Neural cell (in vitro differentiated cells): ENCODE measurements at regions not wholly inside any gene's neighbourhood (a gene's known extent, or its start where the extent isn't known, plus 50 kb on each side); places are given as distances from the start of the nearest gene placed in this dataset.

ENCODE experiments used
- H2AFZ ChIP-seq: fragments of 200-600, 300-800 bp; sonication (generic), shearing (Covaris generic); 2 replicates; pipeline ENCODE4 v1.6.0; 2014; ENCODE audit warnings: low read depth, mild to moderate bottlenecking, antibody characterized with exemption, low read length, moderate library complexity
- H3F3A ChIP-seq: fragments of 200-600 bp; shearing (Covaris generic); 2 replicates; pipeline ENCODE4 v1.6.1; 2016; ENCODE audit warnings: mild to moderate bottlenecking, moderate library complexity, mixed read lengths, antibody characterized with exemption, low read length; ENCODE audit not compliant: insufficient read depth, poor library complexity, severe bottlenecking
- H3K27ac ChIP-seq: fragments of 200-600, 300-800 bp; sonication (generic), shearing (Covaris generic); 2 replicates; pipeline ENCODE4 v1.5.1; 2014; ENCODE audit warnings: mild to moderate bottlenecking, low read length, moderate library complexity
- H3K27me3 ChIP-seq: fragments of 300-800, 200-600 bp; sonication (generic), shearing (Covaris generic); 2 replicates; pipeline ENCODE4 v1.6.0; 2014; ENCODE audit warnings: mild to moderate bottlenecking, low read depth, low read length, moderate library complexity; ENCODE audit not compliant: insufficient read depth
- H3K36me3 ChIP-seq: fragments of 300-800, 200-600 bp; sonication (generic), shearing (Covaris generic); 2 replicates; pipeline ENCODE4 v1.5.1; 2014; ENCODE audit warnings: mild to moderate bottlenecking, antibody characterized with exemption, low read length, moderate library complexity; ENCODE audit not compliant: insufficient read depth
- H3K4me2 ChIP-seq: fragments of 300-800, 200-600 bp; sonication (generic), shearing (Covaris generic); 2 replicates; pipeline ENCODE4 v1.6.0; 2014; ENCODE audit warnings: mild to moderate bottlenecking, low read length
- H3K4me3 ChIP-seq: fragments of 300-800, 200-600 bp; sonication (generic), shearing (Covaris generic); 2 replicates; pipeline ENCODE4 v1.5.1; 2014; ENCODE audit warnings: mild to moderate bottlenecking, low read length, moderate library complexity
- H3K79me2 ChIP-seq: fragments of 200-600 bp; shearing (Covaris generic); replicated peaks from 2 replicates; pipeline ENCODE4 v1.6.0; 2014; ENCODE audit warnings: mild to moderate bottlenecking, low read length, moderate library complexity; ENCODE audit not compliant: insufficient read depth
- H3K9ac ChIP-seq: fragments of 300-800, 200-600 bp; sonication (generic), shearing (Covaris generic); 2 replicates; pipeline ENCODE4 v1.6.1; 2016; ENCODE audit warnings: mild to moderate bottlenecking, low read length, mixed read lengths
- H3K9me2 ChIP-seq: fragments of 200-600 bp; shearing (Covaris generic); 2 replicates; pipeline ENCODE4 v1.6.1; 2016; ENCODE audit warnings: mild to moderate bottlenecking, low read length, mixed read lengths; ENCODE audit not compliant: insufficient read depth
- H3K9me3 ChIP-seq: fragments of 200-600, 300-800 bp; sonication (generic), shearing (Covaris generic); 2 replicates; pipeline ENCODE4 v1.6.1; 2016; ENCODE audit warnings: mild to moderate bottlenecking, mixed run types, low read length, moderate library complexity, mixed read lengths
- H4K20me1 ChIP-seq: fragments of 200-600 bp; shearing (Covaris generic); 2 replicates; pipeline ENCODE4 v1.6.1; 2016; ENCODE audit warnings: mild to moderate bottlenecking, mixed run types; ENCODE audit not compliant: insufficient read depth
- CTCF ChIP-seq: fragments of 450-650 bp; IDR thresholded peaks from 2 replicates; pipeline ENCODE4 v1.5.1; 2014; ENCODE audit warnings: antibody characterized with exemption, mild to moderate bottlenecking, moderate library complexity; ENCODE audit not compliant: poor library complexity, severe bottlenecking
- EP300 ChIP-seq: fragments of 450-650 bp; conservative IDR thresholded peaks from 2 replicates; pipeline ENCODE4 v1.6.1; 2014; ENCODE audit warnings: antibody characterized with exemption, mild to moderate bottlenecking, moderate library complexity; ENCODE audit not compliant: poor library complexity, severe bottlenecking
- EZH2 ChIP-seq: fragments of 200-600, 300-800 bp; shearing (Covaris generic), sonication (generic); IDR thresholded peaks from 2 replicates; pipeline ENCODE4 v1.6.1; 2014; ENCODE audit warnings: antibody characterized with exemption, low read length, borderline replicate concordance, mild to moderate bottlenecking; ENCODE audit not compliant: insufficient read depth, poor library complexity, severe bottlenecking
- MXI1 ChIP-seq: fragments of 450-650 bp; conservative IDR thresholded peaks from 2 replicates; pipeline ENCODE4 v1.6.1; 2014; ENCODE audit warnings: antibody characterized with exemption, mild to moderate bottlenecking; ENCODE audit not compliant: poor library complexity, severe bottlenecking
- POLR2AphosphoS5 ChIP-seq: IDR thresholded peaks from 2 replicates; pipeline ENCODE4 v1.6.1; 2012
- RAD21 ChIP-seq: fragments of 450-650 bp; conservative IDR thresholded peaks from 2 replicates; pipeline ENCODE4 v1.6.1; 2014; ENCODE audit warnings: antibody characterized with exemption, mild to moderate bottlenecking, moderate library complexity
- SMC3 ChIP-seq: fragments of 450-650 bp; conservative IDR thresholded peaks from 2 replicates; pipeline ENCODE4 v1.6.1; 2014; ENCODE audit warnings: antibody characterized with exemption, mild to moderate bottlenecking, moderate library complexity; ENCODE audit not compliant: poor library complexity
- TAF1 ChIP-seq: IDR thresholded peaks from 2 replicates; pipeline ENCODE4 v1.6.1; 2012; ENCODE audit warnings: low read depth
- TF ChIP-seq, protein P1 (sequence below): IDR thresholded peaks from 2 replicates; pipeline ENCODE4 v1.6.1; 2012; ENCODE audit warnings: borderline replicate concordance

- no peaks in the 10 kb centered on the region for H3K79me2 ChIP-seq
- no peaks in the 10 kb centered on the region for H4K20me1 ChIP-seq
- H3K4me2 ChIP-seq, result no peak overlapping the region
- H3K9me3 ChIP-seq, result no peaks in the 10 kb centered on the region
- H3K27ac ChIP-seq, result no peak overlapping the region
- H2AFZ ChIP-seq, result no peak overlapping the region
- no peaks in the 10 kb centered on the region for H3K27me3 ChIP-seq
- H3K36me3 ChIP-seq, result no peaks in the 10 kb centered on the region
- H3K9me2 ChIP-seq, result no peaks in the 10 kb centered on the region
- TF ChIP-seq SMC3, result no peak
- TF ChIP-seq, protein P1, sequence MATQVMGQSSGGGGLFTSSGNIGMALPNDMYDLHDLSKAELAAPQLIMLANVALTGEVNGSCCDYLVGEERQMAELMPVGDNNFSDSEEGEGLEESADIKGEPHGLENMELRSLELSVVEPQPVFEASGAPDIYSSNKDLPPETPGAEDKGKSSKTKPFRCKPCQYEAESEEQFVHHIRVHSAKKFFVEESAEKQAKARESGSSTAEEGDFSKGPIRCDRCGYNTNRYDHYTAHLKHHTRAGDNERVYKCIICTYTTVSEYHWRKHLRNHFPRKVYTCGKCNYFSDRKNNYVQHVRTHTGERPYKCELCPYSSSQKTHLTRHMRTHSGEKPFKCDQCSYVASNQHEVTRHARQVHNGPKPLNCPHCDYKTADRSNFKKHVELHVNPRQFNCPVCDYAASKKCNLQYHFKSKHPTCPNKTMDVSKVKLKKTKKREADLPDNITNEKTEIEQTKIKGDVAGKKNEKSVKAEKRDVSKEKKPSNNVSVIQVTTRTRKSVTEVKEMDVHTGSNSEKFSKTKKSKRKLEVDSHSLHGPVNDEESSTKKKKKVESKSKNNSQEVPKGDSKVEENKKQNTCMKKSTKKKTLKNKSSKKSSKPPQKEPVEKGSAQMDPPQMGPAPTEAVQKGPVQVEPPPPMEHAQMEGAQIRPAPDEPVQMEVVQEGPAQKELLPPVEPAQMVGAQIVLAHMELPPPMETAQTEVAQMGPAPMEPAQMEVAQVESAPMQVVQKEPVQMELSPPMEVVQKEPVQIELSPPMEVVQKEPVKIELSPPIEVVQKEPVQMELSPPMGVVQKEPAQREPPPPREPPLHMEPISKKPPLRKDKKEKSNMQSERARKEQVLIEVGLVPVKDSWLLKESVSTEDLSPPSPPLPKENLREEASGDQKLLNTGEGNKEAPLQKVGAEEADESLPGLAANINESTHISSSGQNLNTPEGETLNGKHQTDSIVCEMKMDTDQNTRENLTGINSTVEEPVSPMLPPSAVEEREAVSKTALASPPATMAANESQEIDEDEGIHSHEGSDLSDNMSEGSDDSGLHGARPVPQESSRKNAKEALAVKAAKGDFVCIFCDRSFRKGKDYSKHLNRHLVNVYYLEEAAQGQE, result no peak
- no peak for TF ChIP-seq EP300
- TF ChIP-seq MXI1, result no peak
- TF ChIP-seq TAF1, result no peak
- no peak for TF ChIP-seq POLR2AphosphoS5
- no peak for TF ChIP-seq CTCF
- no peak for TF ChIP-seq EZH2
- no peak for TF ChIP-seq RAD21
- H3F3A ChIP-seq, result no peaks in the 10 kb centered on the region
- H3K9ac ChIP-seq, result no peak overlapping the region
- H3K4me3 ChIP-seq, result no peak overlapping the region
Observed at GRCh38 chr6:33909737-33910136, 105.9 kb upstream of the MLN start.

DNA sequence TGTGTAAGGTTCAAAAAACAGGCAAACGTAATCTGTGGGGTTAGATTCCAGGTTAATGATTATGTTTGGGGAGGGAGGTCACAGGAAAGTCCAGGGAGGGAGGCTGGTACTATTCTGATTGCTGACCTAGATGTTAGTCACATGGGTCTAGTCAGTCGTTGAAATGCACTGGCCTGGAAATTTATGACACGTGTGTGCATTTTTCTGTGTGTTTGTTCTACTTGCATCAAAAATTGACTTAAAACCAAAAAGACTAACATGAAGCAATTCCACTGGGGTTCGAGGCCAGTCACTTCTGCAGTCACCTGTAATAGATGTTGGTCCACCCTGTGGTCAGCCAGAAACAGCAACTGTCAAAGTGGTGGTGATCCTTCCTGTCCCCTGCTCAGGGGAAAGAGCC lies 104.2 kb upstream of the MLN start:
- H4K20me1 ChIP-seq, result no peaks in the 10 kb centered on the region

More for the DNA sequence above, 104.2 kb upstream of the MLN start:
- Histone ChIP-seq H3K79me2 (no peaks in the 10 kb centered on the region), H3F3A (no peaks in the 10 kb centered on the region), H2AFZ (no peak overlapping the region), H3K4me3 (no peak overlapping the region), H3K36me3 (no peaks in the 10 kb centered on the region), H3K27ac (no peak overlapping the region), H3K4me2 (no peak overlapping the region), H3K9ac (no peak overlapping the region), H3K9me2 (no peaks in the 10 kb centered on the region), H3K9me3 (no peaks in the 10 kb centered on the region), H3K27me3 (no peaks in the 10 kb centered on the region)
- TF ChIP-seq EP300 (no peak), POLR2AphosphoS5 (no peak), SMC3 (no peak), RAD21 (no peak), TAF1 (no peak), CTCF (no peak), EZH2 (no peak), MXI1 (no peak)
- TF ChIP-seq, protein P1, result no peak
